OCI-LY3 (cell line): ENCODE measurements at regions not wholly inside any gene's neighbourhood (a gene's known extent, or its start where the extent isn't known, plus 50 kb on each side); places are given as distances from the start of the nearest gene placed in this dataset.

Experiments
- CTCF ChIP-seq: fragments of 200-600, 300-600 bp; sonication (generic); IDR thresholded peaks from 2 replicates; pipeline ENCODE4 v1.5.1; 2014; ENCODE audit warnings: antibody characterized with exemption, low read length, low read depth
- EZH2phosphoT487 ChIP-seq: fragments of 200-600 bp; shearing (Covaris generic); IDR thresholded peaks from 2 replicates; pipeline ENCODE4 v1.6.1; 2018; ENCODE audit warnings: antibody characterized with exemption, mixed run types, low read depth

DNA sequence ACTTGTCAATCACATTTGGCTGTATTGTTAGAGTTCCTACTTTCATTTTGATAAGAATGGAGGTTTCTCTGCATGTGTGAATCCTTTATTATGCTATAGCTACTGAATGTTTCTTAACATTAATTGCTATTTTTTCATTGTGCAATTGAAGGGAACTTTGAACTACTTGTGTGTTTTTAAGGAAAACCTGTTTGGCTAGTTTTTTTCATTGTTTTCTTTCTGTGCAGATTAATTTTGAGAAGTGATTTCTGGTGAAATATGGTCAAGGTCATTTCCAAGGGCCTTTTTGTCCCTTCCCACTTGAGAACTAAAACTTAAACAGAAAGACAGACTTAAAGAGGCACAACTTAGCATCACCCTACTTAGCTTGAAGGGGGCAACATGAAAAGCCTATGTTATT lies 1309.2 kb upstream of the WWC1 start:
- TF ChIP-seq CTCF (no peak), EZH2phosphoT487 (no peak)
